Tibial nerve (tissue), 4 donors: ENCODE measurements at regions not wholly inside any gene's neighbourhood (a gene's known extent, or its start where the extent isn't known, plus 50 kb on each side); places are given as distances from the start of the nearest gene placed in this dataset.

ENCODE experiments used
- DNase-seq, 2 donors: peaks; one replicate each; pipeline ENCODE4 v3.0.0-alpha.2; 2019; ENCODE audit warnings: low spot score in 2 of 2
- H3K27ac ChIP-seq, 4 donors: fragments of 200-600 bp; sonication (generic) in 3 of 4; one replicate each; pipeline ENCODE4 v1.5.1; 2017 to 2019; ENCODE audit warnings: mild to moderate bottlenecking in 1 of 4
- H3K27me3 ChIP-seq, 2 donors: fragments of 200-600 bp; sonication (generic) in 1 of 2; one replicate each; pipeline versions ENCODE4 v1.5.1 to v1.6.0; 2017 to 2019
- H3K36me3 ChIP-seq, 3 donors: fragments of 200-600 bp; sonication (generic); one replicate each; pipeline ENCODE4 v1.5.1; 2018 to 2019
- H3K4me1 ChIP-seq, 4 donors: fragments of 200-600 bp; sonication (generic) in 3 of 4; one replicate each; pipeline ENCODE4 v1.5.1; 2017 to 2019
- H3K4me3 ChIP-seq, 4 donors: fragments of 200-600 bp; sonication (generic) in 3 of 4; one replicate each; pipeline ENCODE4 v1.5.1; 2017 to 2019; ENCODE audit warnings: mild to moderate bottlenecking in 1 of 4, moderate library complexity in 1 of 4
- H3K9me3 ChIP-seq, 4 donors: fragments of 200-600 bp; sonication (generic) in 3 of 4; one replicate each; pipeline ENCODE4 v1.5.1; 2017 to 2019
- CTCF ChIP-seq, 5 experiments: fragments of 200-600 bp in 3 of 5; fragments of 450-650 bp in 2 of 5; sonication (generic) in 3 of 5; IDR thresholded peaks; one replicate each; pipeline ENCODE4 v1.5.1; 2016 to 2019; ENCODE audit warnings: antibody characterized with exemption in 5 of 5, mild to moderate bottlenecking in 3 of 5, moderate library complexity in 2 of 5
- EP300 ChIP-seq, 2 donors: sonication (generic); formaldehyde crosslinking; IDR thresholded peaks; one replicate each; pipeline ENCODE4 v1.6.1; 2017; ENCODE audit warnings: antibody characterized with exemption in 2 of 2, mild to moderate bottlenecking in 1 of 2
- POLR2A ChIP-seq, 2 donors: fragments of 450-650 bp; IDR thresholded peaks; one replicate each; pipeline ENCODE4 v1.6.1; 2017; ENCODE audit warnings: antibody characterized with exemption in 2 of 2, mild to moderate bottlenecking in 2 of 2, moderate library complexity in 2 of 2
- WGBS, 2 donors: methylation state at CpG; one replicate each; pipeline ENCODE4 v1.1.5; 2018; 5-methylcytosine and 5-hydroxymethylcytosine counted together

GRCh38 chr6:19443411-19443810, 393.8 kb upstream of the ID4 start:
- Histone ChIP-seq H3K4me3 (no peak overlapping the region), H3K27ac (no peak overlapping the region), H3K9me3 (no peaks in the 10 kb centered on the region), H3K4me1 (no peaks in the 10 kb centered on the region), H3K27me3 (no peaks in the 10 kb centered on the region), H3K36me3 (no peaks in the 10 kb centered on the region)
- no peak for DNase-seq
- 94 to 96% methylated on average over 3 of the region's 3 CpGs for WGBS, 2 donors
- TF ChIP-seq EP300 (IDR thresholded peaks at IDR 0.05) (no peak), CTCF (IDR thresholded peaks at IDR 0.05) (no peak), POLR2A (IDR thresholded peaks at IDR 0.05) (no peak)

DNA sequence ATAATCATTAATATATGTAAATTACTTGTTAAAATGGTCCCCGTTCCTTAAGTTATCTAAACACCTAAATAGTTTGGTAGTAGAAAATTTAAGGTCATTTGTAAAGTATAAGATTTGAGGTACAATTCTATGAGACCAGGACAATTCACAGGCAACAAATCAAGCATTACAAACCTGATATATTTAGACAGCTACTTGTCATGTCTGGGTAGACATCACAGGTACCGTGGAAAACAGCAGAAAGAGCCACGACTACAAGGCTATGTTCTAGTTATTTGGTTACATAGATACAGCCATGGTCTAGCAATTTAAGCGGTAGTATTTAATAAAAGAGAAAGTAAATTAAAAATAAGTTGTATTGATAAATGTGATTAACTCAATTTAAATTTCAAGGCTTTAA, 393.1 kb upstream of the ID4 start:
- no peak for DNase-seq
- H3K27ac ChIP-seq: no peak overlapping the region
- TF ChIP-seq POLR2A (IDR thresholded peaks at IDR 0.05) (no peak), EP300 (IDR thresholded peaks at IDR 0.05) (no peak)
- WGBS, 2 donors: 68 to 77% methylated on average over 4 of the region's 4 CpGs
- H3K9me3 ChIP-seq: no peaks in the 10 kb centered on the region
- H3K36me3 ChIP-seq: no peaks in the 10 kb centered on the region
- no peaks in the 10 kb centered on the region for H3K4me1 ChIP-seq
- no peak overlapping the region for H3K4me3 ChIP-seq
- H3K27me3 ChIP-seq: no peaks in the 10 kb centered on the region

DNA sequence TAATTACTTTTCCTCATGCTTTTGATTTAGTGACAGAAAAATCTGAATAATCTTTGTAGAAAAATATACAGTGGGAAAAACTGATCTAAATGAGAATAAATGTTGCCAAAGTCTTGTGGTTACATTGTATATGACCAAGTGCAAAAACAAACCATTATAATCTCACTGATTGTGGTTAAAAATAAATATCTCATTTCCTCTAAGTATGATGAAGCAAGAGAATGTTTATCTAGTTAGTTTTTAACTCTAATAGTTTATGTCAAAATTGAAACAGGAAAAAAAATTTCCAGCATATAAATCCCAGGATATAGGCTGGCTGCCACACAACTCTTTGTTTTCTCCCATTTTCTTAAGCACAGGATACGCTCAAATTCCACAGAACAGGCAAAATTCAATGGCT, 392.7 kb upstream of the ID4 start:
- H3K4me1 ChIP-seq: no peaks in the 10 kb centered on the region
- H3K27me3 ChIP-seq: no peaks in the 10 kb centered on the region
- H3K36me3 ChIP-seq: no peaks in the 10 kb centered on the region
- TF ChIP-seq EP300 (IDR thresholded peaks at IDR 0.05) (no peak), CTCF (IDR thresholded peaks at IDR 0.05) (no peak), POLR2A (IDR thresholded peaks at IDR 0.05) (no peak)
- no peak for DNase-seq
- no peak overlapping the region for H3K4me3 ChIP-seq
- H3K9me3 ChIP-seq: no peaks in the 10 kb centered on the region
- 71 to 72% methylated on average over 1 of the region's 1 CpG for WGBS, 2 donors
- H3K27ac ChIP-seq: no peak overlapping the region

GRCh38 chr6:19446570-19446969, 390.6 kb upstream of the ID4 start:
- no peak for DNase-seq
- TF ChIP-seq CTCF (IDR thresholded peaks at IDR 0.05): no peak
- no peak for TF ChIP-seq POLR2A (IDR thresholded peaks at IDR 0.05)
- TF ChIP-seq EP300 (IDR thresholded peaks at IDR 0.05): no peak
- Histone ChIP-seq H3K9me3 (no peaks in the 10 kb centered on the region), H3K27ac (no peak overlapping the region), H3K27me3 (no peaks in the 10 kb centered on the region), H3K36me3 (no peaks in the 10 kb centered on the region), H3K4me1 (no peaks in the 10 kb centered on the region), H3K4me3 (no peak overlapping the region)
- 91 to 96% methylated on average over 3 of the region's 3 CpGs for WGBS, 2 donors

DNA sequence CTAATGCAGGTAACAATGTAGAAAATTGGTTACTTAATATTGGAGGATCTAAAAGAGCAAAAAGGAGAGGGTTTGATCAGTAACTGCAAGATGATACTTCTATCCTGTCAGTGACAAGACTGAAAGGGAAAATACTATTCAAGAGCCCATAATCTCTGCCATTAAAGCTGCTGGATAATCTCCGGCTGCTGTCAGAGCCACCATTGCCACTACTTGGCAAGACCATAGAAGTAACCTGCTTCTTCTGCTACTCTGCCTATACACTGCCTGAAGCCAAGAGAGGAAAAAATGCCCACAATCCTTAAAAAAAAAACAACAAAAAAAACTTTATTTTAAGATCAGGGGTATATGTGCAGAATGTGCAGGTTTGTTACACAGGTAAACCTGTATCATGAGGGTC, 386.5 kb upstream of the ID4 start:
- no peaks in the 10 kb centered on the region for H3K9me3 ChIP-seq
- no peak overlapping the region for H3K4me3 ChIP-seq
- no peak overlapping the region for H3K27ac ChIP-seq
- WGBS, 2 donors: 94 to 100% methylated on average over 1 of the region's 1 CpG
- TF ChIP-seq CTCF (IDR thresholded peaks at IDR 0.05) (no peak), EP300 (IDR thresholded peaks at IDR 0.05) (no peak), POLR2A (IDR thresholded peaks at IDR 0.05) (no peak)
- H3K36me3 ChIP-seq: no peaks in the 10 kb centered on the region
- no peaks in the 10 kb centered on the region for H3K27me3 ChIP-seq
- no peaks in the 10 kb centered on the region for H3K4me1 ChIP-seq
- DNase-seq: no peak

GRCh38 chr6:19452495-19452894, 384.7 kb upstream of the ID4 start:
- no peaks in the 10 kb centered on the region for H3K36me3 ChIP-seq
- H3K27ac ChIP-seq: no peak overlapping the region
- no peak for DNase-seq
- 91 to 94% methylated on average over 1 of the region's 1 CpG for WGBS, 2 donors
- H3K9me3 ChIP-seq: no peaks in the 10 kb centered on the region
- H3K4me1 ChIP-seq: no peaks in the 10 kb centered on the region
- no peaks in the 10 kb centered on the region for H3K27me3 ChIP-seq
- H3K4me3 ChIP-seq: no peak overlapping the region
- TF ChIP-seq EP300 (IDR thresholded peaks at IDR 0.05) (no peak), CTCF (IDR thresholded peaks at IDR 0.05) (no peak), POLR2A (IDR thresholded peaks at IDR 0.05) (no peak)
